T-helper 9 cell (primary cell): ENCODE measurements at regions not wholly inside any gene's neighbourhood (a gene's known extent, or its start where the extent isn't known, plus 50 kb on each side); places are given as distances from the start of the nearest gene placed in this dataset.

Source experiments
- DNase-seq: peaks from one replicate; pipeline ENCODE4 v3.0.0-alpha.2; 2020

- no peak for DNase-seq
These were observed 91.8 kb upstream of the ENPP6 start for GRCh38 chr4:184309241-184310170.

- no peak for DNase-seq
These were observed 89.3 kb upstream of the ENPP6 start for GRCh38 chr4:184306949-184307348.

- DNase-seq, result no peak
These were observed 88.8 kb upstream of the ENPP6 start for GRCh38 chr4:184306470-184306869.

GRCh38 chr4:184300816-184301215 is 83.1 kb upstream of the ENPP6 start:
- no peak for DNase-seq

GRCh38 chr4:184298254-184298653 is 80.6 kb upstream of the ENPP6 start:
- DNase-seq, result no peak

GRCh38 chr4:184295206-184295605 is 77.5 kb upstream of the ENPP6 start:
- DNase-seq, result no peak

GRCh38 chr4:184294606-184295133 is 77.0 kb upstream of the ENPP6 start:
- no peak for DNase-seq

- DNase-seq, result no peak
These were observed 75.9 kb upstream of the ENPP6 start for GRCh38 chr4:184293552-184293951.

- DNase-seq, result no peak
These were observed 75.2 kb upstream of the ENPP6 start for GRCh38 chr4:184292877-184293276.

GRCh38 chr4:184292465-184292867 is 74.8 kb upstream of the ENPP6 start:
- no peak for DNase-seq

- no peak for DNase-seq
These were observed 71.5 kb upstream of the ENPP6 start for GRCh38 chr4:184289179-184289535.

GRCh38 chr4:184288451-184289178 is 70.9 kb upstream of the ENPP6 start:
- no peak for DNase-seq

GRCh38 chr4:184287697-184288255 is 70.1 kb upstream of the ENPP6 start:
- no peak for DNase-seq

- no peak for DNase-seq
These were observed 68.7 kb upstream of the ENPP6 start for GRCh38 chr4:184286358-184286757.

- DNase-seq, result no peak
These were observed 67.1 kb upstream of the ENPP6 start for GRCh38 chr4:184284742-184285141.

GRCh38 chr4:184284336-184284690 is 66.6 kb upstream of the ENPP6 start:
- no peak for DNase-seq

- DNase-seq, result no peak
These were observed 66.1 kb upstream of the ENPP6 start for GRCh38 chr4:184283659-184284335.

- no peak for DNase-seq
These were observed 65.4 kb upstream of the ENPP6 start for GRCh38 chr4:184282895-184283654.

GRCh38 chr4:184282251-184282713 is 64.6 kb upstream of the ENPP6 start:
- no peak for DNase-seq

GRCh38 chr4:184281231-184282139 is 63.8 kb upstream of the ENPP6 start:
- no peak for DNase-seq

- DNase-seq, result no peak
These were observed 63.0 kb upstream of the ENPP6 start for GRCh38 chr4:184280591-184281071.
